Stimulated activated CD8-positive, alpha-beta memory T cell treated with anti-CD3 and anti-CD28 coated beads, Interleukin-15, amount 100 ng/mL, for 48 hours (primary cell): ENCODE measurements at regions not wholly inside any gene's neighbourhood (a gene's known extent, or its start where the extent isn't known, plus 50 kb on each side); places are given as distances from the start of the nearest gene placed in this dataset.

ENCODE experiments used
- DNase-seq, 2 donors: peaks; one replicate each; pipeline ENCODE4 v3.0.0-alpha.2; 2020; ENCODE audit warnings: low read depth in 2 of 2

GRCh38 chr2:37837628-37838328 lies 87.3 kb upstream of the RMDN2 start:
- no peak for DNase-seq

DNA sequence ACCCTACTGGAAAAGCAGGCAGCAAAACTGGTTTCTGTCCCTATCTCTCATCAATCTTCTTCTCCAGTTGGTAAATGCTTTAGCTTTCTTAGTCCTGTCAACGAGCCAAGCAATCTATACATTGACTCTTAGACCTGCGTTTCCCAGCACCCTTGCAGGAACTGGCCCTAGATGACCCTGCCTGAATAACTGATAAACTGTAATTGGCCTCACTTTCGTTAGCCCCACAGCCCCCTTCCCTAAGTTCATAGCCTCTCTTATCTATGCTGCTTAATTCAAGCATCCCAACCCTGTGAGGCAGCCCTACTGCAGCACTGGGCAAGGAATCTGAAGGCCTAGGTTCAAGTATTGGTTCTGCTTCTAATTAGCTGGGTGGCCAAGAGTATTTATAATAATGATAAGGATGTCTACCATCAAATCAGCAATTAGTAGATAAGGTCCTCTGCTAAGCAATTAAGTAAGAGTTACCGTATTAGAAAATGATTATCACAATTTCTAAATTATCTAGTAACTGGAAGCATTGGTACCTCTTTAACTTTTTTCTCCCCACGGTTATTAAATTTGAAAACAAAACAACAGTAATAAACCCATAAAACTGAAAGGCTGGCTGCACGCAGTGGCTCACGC lies 86.4 kb upstream of the RMDN2 start:
- DNase-seq = no peak

- DNase-seq = no peak
Measured at GRCh38 chr2:37839991-37840390, 85.1 kb upstream of the RMDN2 start.

GRCh38 chr2:37842732-37843440 lies 82.2 kb upstream of the RMDN2 start:
- DNase-seq = no peak

GRCh38 chr2:37843556-37843955 lies 81.5 kb upstream of the RMDN2 start:
- no peak for DNase-seq

DNA sequence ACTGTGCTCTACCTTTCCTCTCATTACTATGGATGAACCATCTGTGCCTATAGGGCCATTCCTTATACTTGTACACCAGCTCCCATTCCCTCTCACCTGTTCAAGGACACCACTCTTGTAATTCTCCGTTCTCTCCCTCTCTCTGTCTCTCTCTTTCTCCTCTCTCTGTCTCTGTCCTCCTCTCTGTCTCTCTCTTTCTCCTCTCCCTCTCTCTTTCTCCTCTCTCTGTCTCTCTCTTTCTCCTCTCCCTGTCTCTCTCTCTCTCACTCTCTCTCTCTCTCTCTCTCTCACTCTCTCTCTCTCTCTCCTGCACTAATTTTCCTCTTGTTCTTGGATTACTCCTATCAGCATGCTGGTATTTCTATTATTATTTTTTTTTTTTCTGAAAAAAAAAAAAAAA lies 78.9 kb upstream of the RMDN2 start:
- DNase-seq = no peak

- DNase-seq = no peak
Measured at GRCh38 chr2:37847792-37848191, 77.3 kb upstream of the RMDN2 start.

DNA sequence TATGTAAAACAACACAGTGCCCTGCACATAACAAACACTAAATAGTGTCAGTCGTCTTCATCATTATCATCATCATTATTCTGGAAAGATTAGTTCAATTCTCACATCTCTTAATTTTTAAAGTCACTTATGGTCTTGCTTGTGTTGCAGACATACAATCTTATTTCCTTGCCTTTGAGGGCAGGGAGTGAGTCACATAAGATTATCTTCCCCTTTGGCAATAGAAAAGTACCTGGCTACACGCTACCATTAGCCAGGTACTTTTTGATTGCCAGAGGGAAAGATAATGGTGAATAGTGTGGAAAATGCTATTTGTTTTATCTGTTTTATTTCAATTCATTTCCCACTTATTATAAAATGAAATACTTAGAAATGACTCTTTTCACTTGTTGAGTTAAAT lies 76.6 kb upstream of the RMDN2 start:
- no peak for DNase-seq

DNA sequence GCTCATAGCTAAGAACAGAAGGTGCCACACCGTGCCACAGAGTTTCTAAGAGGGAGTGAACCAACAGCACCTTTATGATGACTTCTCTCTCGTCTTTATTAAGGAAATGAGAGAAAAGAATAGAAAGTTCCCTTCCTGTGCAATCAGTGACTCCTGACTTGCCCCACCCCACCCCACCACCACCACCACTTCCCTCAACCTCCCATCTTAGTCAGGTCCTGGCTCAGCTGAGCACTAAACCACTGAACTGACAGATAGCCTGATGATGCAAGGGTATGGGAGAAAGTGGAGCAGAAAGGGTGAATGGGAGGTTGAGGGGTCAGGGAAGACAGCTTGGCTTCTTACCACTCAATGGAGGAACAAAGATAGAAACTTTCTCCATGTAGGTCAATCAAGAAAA lies 75.2 kb upstream of the RMDN2 start:
- DNase-seq = peak; percentile 15 to 19

DNA sequence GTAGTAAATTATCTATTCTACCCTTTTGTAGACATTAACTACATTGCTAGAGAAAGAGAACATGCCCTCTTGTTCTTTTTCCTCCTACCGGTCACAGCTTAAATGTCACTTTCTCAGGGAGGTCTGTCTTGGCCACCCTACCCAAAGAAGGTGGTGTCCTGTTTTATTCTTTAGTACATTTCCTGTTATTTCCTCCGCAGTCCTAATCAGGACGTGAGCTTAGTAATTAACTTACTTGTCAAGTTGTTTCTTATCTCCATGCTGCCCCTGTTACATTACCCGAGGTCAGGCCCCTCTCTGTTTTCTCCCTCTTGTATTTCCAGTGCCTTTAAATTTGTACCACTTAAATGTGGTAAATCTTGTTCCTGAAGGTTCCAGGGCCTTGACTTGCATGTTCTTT lies 73.7 kb upstream of the RMDN2 start:
- no peak for DNase-seq

GRCh38 chr2:37851828-37852584 lies 73.1 kb upstream of the RMDN2 start:
- no peak for DNase-seq

GRCh38 chr2:37852585-37853014 lies 72.5 kb upstream of the RMDN2 start:
- no peak for DNase-seq

DNA sequence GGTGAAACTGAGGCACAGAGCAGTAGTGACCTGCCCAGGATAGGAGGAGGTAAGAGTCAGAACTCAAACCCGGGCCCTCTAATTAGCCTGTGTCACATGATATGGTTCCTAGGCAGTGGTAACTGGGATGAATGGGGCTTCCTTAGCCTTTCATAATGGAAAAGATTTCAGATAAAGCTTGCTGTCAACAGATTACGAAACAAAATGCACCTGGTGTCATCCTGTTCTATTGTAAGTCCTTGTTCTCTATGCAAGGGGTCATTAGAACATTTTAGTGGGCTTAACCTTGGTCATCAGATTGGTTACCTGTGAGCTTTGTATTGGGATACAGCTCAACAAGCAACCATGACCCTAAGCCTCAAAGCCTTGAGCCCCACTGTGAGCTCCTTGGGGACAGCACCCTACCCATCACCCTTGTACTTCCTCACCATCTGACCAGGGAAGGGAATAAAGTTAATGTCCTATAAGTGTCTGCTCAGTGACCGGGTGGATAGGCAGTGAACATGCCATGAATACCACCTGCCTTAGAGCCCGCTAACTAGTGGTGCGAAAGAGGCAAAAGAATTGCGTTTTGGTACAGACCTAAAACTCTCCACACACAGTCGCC lies 70.3 kb upstream of the RMDN2 start:
- DNase-seq = no peak

DNA sequence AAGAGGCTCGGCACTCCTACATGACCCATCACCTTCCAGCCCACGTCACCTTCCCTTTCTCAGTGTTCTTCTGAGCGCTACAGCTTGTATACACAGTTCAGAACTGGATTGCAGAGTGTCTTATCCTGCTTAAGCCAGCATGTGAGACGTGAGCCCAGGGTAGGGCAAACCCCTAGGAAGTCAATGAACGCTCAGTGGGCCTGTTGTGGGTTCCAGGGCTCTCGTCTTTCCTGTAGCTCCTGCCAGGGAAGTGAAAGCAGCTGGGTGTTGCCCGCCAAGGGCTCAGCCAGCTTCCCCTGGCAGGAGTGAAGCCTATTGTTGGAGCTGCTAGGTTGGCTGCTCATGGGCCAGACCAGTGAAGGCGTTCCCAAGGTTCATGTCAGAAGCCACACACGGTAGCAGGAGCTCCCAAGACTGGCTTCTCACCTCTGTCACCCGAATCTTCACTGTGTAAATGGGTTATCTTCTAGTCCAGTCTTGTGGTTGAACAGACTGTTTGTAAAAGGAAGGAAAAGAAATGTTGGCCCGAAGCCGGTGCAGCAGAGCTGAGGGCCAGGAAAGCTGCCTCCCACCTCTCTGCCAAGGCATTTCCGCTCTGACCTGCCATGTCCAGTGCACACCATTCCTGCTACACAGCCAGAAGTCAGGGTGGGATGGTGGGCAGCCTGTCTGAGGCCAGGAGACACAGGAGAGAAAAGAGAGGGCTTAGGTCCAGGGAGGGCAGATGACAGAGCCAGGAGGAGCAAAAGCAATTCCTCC lies 69.6 kb upstream of the RMDN2 start:
- no peak for DNase-seq

GRCh38 chr2:37856101-37856751 lies 68.9 kb upstream of the RMDN2 start:
- DNase-seq = no peak

DNA sequence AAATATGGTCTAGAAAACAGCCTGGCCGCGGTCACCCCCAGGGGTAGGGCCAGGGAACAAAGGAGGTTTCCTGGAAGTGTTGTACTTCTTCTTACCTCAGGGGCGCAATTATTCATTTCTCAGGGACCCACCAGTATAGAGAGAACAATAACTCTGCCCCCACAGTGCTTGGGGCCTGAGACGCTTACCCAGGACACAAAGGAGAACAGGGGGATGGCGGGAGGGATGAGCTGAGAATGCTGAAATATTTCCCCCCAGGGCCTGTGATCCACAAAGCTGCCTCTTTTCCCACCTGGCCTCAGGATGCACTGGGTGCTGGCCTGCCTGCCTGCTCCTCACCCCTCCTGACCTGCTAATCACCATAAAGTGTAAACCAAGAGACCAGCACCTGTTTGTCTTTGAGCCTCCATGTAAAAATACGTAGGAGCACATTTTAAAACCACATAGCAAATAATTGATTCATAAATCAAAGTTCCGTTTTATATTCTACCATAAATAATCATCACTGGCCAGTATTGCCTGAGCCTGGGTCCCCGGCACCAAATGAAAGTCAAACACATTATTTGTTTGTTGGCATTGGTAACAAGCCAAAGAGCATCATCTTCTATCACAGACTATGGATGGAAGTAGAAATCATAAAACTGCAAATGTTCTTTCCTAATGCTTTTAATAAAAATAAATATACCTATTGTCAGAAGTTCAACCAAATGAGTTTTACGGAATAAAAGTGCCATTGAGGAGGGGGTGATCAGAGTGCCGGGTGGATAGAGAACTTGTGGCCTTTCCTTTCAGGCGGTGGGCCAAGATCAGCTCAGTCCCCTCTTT lies 67.3 kb upstream of the RMDN2 start:
- no peak for DNase-seq

DNA sequence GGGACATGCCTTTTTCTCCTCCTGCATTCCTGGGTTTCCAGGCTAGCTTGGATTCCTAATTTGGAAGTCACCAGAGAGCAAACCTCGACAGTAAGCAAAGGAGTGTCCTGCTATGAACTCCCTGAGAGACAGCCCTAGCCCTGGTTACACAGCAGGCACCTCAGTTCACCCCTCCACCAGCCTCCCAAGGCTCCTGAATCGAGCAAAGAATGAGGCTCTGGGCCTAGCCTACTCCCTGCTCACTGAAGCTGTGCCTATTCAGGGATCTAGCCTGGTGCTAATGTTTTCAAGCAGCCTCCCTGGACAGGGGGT lies 66.7 kb upstream of the RMDN2 start:
- DNase-seq = no peak

GRCh38 chr2:37858725-37859267 lies 66.3 kb upstream of the RMDN2 start:
- no peak for DNase-seq

DNA sequence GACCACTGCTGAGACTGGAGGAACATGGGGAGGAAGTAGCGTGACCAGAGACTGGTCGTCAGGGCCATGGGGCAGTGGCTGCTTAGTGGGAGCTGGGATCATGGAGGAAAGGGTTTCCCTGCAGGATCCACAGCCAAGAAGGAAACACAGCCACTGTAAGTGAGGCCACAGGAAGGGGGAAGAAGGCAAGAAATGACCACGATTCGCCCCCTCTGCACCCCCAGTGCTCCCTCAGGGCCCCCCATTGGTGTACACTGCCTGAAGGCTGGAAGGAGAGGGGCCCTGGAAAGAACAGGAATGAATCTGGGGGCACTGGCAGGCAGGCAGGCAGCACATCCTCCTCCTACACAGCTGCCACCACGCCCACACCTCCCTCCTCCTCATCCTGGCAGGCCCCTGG lies 62.5 kb upstream of the RMDN2 start:
- DNase-seq = no peak

GRCh38 chr2:37864217-37864616 lies 60.9 kb upstream of the RMDN2 start:
- DNase-seq = no peak
